HG03280 (cell line): ENCODE measurements at regions not wholly inside any gene's neighbourhood (a gene's known extent, or its start where the extent isn't known, plus 50 kb on each side); places are given as distances from the start of the nearest gene placed in this dataset.

Experiments
- ATAC-seq: cut with Tn5 transposase; IDR thresholded peaks from one replicate; pipeline ENCODE4 v1.9.1; 2021; ENCODE audit warnings: mild to moderate bottlenecking, moderate library complexity; ENCODE audit not compliant: unreplicated experiment

DNA sequence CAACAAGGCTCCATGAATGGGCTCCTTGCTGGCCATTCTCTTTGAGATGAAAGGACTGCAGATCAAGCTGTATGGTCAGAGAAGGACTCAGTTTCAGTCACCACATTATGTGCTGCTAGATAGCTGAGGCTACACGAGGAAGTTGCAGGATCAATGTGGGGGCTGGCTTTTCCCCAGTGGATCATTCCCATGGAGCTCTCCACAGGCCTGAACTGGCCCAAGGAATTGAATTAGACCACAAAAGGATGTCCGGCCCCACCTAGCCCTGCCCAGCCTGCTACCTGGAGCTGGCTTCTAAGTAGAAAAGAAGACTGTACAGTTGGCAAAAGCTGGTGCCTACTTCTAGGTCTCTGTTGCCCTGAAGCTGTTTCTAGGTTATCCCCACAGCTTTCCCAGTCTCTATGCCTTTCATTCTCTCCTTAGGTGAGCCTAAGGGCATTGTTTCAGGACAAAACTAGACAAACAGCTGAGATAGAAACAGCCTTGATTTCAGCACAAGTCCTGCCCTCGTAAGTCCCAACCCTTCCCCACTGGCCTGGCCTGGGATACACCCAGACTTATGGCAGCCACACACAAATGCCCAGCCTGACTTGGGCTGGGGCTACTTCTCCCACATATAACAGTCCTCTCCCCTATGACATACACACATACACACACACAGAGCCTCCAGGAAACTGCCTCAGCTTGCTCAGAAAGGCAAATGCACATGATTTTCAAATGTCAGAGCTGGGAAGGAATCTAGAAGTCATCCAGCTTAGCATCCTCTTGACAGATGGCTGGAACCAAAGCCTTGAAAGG, 129.1 kb upstream of the NCAM1 start:
- ATAC-seq = no peak

DNA sequence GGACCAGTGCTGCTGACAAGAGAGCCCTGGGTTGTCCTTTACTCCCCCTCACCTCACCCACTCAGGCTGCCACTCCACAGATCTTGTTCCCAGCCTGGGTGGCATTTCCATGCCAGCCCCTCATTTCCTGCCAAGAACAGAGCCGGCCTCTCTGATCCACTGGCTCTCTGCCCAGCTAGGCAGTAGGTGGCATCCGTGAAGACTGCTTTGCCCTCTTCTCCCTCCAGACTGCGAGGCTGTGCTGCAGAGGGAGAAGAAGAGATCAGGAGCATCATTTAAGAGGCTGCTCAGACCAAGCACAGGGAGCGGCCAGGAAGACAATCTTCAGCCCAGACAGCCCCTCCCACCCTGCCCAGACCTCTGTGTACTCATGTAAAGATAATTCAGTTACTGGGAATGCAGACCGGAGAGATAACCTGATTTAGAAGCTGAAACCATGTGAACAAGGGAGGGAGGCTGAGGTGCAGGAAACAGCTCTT, 126.9 kb upstream of the NCAM1 start:
- ATAC-seq = no peak

DNA sequence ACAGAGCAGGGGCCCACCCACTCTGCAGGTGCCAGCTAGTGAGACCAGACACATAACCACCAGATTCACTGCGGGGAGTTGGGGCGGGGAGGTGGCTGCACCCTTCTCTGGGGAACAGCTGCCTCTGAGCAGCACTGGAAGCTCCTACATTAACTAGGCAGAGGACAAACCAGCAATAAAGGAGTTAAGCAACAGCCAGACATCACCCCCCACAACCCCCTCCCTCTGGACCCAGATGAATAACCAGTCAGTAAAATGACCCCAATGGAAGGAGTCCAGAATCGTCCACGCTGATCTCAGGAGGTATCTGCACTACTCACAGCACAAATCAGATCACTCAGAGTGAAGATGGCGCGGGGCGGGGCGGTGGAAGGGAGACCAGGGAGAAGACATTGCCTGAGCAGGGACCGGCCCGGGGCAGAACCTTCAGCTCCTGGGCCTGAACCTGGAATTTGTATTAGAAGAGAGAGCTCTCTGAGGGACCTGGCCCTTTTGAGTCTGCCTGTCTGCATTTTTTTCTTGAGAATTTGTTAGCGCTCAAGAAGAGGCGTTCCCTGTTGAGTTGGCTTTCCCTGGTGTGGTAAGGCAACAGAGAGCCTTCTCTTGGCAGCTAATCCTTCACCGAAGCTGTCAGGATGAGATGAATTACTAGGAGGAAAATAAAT, 125.5 kb upstream of the NCAM1 start:
- no peak for ATAC-seq

DNA sequence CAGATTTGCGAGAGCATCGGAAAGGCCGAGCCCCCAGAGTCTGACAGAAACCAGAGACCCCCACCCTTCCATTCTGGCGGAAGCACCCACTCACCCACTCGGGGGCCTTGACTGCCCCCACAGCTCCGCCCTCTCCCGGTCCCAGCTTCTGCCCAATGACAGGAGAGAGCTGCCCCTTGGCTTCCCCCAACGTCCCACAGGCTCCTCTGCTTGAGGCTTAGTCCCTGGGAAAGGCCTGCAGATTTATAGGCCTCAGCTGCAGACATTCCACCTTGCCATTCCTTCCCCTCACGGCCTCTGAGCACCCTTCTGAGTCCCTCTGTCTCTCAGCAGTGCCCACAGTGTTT, 125.0 kb upstream of the NCAM1 start:
- no peak for ATAC-seq

DNA sequence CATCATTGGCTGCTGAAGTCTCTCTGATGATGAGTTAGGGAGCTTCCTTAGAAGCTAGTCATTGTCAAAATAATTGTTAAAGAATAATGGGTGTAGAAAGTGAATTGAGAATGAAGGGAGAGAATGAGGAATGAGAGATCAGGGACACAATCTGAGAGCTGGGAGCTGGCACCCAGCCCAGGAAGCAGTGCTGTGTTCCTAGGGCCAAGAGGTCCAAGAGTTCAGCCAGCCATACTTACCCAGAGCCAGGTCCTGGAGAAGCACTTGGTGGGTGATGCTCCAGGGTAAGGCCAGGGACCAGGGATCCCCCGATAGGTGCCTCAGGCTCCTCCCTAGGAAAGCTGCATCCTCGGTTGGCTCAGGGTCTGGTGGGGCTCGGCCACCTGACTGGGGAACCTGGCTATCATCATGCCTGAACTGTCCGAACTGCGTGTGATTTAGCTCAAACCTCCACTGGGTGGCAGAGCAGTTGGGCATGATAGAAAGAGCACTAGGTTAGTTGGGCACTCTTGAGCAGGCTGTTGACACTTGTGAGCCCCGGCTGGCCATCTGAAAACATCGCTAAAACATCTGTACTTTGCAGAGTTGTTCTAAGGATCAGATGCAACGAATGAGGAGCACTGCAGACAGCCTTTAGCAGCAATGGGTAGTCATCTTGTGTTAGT, 123.9 kb upstream of the NCAM1 start:
- ATAC-seq = no peak

DNA sequence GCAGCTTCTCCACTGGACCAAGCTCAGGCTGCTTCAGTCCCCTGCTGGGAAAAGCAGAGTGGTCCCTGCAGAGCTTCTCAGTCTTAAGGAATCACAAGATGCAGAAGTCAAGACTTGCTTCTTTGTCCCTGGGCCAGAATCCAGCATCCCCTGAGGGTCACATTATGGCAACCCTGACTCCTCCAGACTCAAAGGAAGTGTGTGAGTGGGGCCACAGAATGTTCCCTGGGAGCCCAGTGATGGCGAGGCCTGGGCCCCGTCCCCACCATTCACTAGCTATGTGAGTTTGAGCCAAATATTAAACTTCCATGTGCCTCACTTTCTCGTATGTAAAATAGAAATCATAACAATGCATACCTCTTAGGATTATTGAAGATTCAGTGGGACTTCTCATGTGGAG, 122.2 kb upstream of the NCAM1 start:
- ATAC-seq = no peak

DNA sequence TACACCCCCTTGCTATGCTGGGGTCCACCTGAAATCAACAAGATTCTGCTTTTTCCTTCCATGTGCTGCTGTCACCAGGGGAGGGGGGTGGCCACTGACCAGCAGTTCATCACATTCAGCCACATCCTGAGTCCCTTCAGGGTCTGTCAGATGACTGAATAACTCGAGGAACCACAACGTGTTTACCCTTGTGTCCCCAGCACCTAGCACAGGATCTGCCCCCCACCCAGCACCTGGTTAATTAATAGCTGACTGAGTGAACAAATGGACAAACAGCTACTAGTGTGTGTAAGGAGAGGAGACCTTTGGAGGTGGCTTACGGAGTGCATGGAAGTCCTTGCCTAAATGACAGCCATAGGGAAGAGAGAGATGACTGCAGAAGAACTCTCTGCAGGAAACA, 119.5 kb upstream of the NCAM1 start:
- no peak for ATAC-seq

DNA sequence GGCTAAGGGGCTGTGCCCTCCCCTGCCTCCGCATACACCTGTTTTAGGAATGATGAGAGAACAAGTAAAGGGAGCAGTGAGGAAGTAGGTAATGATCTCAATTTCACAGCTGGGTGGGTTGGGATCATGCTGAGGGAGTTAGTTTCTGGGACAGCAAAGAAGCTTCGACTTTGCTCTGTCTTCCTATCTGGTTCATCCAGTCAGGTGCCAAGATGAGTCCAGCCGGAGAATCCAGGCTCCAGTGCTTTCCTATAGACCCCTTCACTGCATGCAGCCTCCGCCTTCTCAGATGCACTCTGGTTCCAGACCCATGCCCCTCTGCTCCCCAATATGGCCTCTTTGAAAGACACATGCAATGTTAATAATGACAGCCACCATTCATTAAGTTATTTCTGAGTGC, 119.1 kb upstream of the NCAM1 start:
- ATAC-seq = no peak

DNA sequence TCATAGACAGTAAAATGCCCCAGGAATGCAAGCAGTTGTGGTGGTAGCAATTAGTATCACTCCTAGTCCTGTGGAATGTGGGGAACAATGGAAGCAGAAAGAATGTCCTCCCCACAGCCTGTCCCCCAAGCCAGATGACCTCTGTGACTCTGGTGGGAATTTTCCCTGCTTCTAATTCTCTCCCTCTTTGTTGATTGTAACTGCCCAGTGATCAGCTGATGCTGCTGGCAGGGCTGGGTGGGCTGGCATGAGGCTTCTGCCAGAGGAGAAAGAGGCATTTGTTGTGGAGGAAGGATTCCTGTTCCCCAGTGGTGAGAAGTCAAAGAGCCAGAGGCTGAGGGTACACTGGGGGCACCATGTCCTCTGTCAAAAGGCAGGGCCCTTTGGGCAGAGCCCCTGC, 116.7 kb upstream of the NCAM1 start:
- ATAC-seq = no peak

DNA sequence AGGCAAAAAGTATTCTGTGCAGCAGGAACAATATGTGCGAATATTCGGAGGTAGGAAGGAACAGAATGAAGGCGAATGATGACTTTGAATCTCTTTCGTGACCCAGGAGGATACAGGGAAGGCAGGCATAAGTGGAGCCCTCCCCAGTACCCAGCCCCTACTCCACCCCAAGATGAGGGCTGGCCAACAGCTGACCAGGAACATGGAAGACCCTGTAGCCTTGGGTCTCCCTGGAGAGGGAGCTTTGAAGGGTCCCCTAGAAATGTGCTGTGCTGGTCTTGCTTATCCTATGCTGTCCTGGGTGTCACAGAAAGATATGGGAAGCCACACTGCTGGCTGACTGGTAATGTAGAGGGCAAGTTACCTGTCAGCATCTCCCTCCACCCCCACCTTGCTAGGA, 113.7 kb upstream of the NCAM1 start:
- ATAC-seq = no peak

DNA sequence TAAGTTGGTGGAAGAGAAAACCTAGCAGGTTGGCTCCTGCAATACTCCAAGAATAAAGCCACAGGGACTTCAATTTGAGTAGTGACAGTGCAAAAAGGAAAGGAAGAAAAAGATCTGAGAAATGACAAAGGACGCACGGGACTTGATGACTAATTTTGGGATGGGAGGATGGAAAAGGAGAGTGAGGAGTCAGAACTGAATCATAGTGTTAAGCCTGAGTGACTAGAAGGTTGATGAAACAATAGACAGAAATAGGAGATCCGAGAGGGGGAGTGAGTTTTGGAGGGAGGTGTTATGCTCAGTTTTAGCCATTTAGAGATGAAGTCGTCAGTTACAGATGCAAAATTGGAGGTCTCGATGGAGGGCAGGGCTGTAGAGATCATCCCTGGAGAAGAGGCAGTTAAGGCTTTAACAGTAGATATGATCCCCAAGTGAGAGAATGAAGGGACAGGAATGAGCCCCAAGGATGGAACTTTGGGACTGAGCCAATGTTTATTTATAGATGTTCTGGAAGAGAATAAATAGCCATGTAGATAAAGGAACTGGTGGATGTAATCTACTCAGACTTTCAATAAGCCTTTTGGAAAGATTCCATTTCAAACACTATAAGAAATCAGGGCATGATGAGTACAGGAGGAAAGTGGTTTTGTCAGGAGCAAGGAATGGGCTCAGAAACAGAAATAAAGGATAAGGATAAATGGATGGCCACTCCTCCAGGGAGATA, 108.9 kb upstream of the NCAM1 start:
- no peak for ATAC-seq

DNA sequence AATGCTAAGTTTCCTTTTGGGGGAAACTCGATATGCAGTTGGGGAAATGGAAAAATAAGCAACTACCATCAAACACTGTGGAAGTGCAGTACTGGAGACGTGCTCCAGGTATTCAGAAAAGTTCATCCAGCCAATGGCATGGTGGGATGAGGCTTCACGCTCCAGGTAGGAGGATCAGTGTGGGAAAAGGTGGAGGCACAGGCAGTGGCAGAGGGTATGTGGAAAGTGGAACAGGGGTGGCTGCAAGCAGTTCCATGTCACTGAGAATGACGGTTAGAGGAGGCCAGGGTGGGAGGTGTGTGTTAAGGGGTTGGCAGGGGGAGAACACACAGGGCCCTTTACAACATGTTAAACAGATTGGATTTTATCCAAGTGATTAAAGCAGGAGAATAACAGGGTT, 105.1 kb upstream of the NCAM1 start:
- ATAC-seq = no peak

DNA sequence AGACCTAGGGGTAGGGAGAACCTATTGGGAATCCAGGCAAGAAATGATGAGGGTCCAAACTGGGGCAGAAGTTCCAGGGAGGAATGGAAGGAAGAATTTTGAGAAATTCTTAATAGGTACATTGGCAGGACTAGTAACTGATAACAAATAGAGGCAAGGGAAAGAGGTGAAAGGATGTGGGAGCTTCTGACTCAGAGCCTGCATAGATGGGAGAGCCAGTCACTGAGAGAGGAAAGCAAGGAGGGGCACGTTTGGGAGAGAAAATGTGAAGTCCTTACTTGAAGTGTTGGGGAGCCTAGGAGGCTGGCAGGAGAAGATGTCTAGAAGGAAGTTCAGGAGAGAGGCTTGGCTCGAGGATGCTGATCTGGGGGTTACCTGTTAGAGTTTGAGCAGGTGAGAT, 104.6 kb upstream of the NCAM1 start:
- ATAC-seq = no peak

DNA sequence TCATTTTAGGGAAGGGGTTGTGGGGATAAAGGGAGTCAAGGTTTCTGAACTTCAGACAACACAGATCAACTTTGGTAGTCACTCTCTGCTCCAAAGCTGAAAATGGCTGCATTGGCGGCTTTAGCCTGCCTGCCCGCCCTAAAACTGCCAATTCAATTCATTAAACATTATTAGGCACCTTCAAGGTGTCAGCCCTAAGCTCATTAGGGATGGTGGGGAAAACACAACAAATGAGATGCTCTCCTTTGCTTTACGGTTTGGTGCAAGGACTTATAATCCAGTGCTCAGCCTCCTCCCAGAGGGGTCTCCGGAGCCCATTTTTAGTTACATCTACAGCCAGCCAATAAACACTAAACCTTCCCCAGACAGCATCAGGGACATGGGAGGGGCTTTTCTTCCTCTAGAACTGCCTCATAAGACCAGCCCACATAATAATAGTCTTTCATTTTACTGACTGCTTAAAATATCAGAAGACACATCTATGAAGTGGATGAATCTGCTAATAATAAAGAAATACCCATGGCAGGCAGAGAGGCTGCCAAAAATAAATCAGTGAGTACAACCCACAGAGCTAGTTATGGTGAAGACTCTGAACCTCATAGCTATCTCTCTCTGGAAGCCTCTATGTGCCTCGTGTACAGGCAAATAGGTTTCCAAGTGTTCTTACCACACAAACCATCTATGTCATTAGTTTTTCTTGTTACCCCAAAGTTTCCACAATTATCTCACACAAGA, 102.8 kb upstream of the NCAM1 start:
- ATAC-seq = no peak

DNA sequence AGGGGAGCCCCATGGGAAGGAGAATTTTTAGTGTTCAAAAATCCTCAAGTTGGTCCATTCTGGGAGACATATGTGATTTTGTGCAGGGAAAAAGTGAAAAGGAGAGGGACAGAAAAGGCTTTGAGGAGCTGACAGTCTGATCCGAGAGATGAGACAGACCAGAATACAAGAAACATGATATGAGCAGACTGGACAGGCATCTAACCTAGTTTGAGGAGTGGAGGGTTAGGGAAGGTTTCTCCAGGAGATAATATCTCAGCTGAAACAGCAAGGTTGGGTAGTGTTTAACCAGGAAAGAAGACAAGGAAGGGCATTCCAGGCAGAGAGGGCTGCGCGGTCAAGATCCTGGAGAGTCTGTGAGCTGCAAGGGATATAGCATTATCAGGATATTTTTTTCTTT, 101.4 kb upstream of the NCAM1 start:
- ATAC-seq = no peak

DNA sequence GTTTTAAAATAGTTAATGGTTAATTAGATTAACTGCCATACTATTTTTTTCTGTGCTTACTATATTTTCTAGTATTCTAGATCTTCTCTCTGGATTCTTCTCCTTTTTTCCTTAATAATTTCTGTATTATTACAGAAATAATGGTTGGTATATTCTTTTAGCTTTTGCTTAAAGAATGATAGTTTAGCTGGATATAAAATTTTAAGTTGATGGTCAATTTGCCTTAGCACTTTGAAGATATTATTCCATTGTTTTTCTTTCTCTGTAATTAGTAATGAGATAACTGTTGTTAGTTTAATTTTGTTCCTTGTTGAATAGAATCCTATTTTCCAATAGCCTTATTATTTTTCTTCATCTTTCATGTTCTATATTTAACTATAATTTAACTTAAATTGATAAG, 99.9 kb upstream of the NCAM1 start:
- ATAC-seq = no peak

DNA sequence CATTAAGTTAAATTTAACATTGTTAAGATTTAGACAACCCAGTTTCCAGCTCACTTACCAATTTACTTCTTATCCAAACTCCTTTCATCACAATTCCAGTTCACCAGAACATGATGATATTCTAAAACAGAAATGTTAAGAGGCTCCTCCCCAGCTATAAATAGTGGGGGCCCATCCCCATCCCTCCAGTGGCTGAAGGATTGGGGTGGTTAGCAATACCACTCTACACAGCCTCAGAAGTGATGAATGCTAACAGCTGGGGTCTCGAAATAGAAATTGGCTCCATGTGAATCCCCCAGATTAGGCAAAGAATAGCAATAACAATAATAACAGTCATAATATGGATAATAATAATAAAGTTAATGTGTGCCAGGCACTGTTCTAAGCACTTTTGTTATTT, 97.9 kb upstream of the NCAM1 start:
- ATAC-seq = no peak

DNA sequence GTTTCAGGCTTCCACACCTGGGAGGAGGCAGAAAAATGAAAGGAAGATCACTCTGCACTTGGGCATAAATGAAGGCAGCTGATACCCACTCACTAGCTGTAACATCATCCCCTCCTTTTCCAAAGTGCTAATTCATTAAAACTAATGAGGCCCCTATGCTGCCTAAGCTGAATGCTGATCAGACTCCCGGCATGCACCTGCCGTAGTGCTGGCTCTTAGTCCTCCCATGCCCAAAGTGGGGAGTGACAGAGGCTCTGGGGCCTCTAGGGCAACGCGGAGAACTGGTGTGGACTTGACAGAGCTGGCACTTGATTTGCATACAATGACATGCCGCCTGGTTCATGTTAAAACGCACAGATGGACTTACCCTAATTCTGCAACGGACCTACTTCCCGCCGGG, 96.5 kb upstream of the NCAM1 start:
- ATAC-seq = no peak

DNA sequence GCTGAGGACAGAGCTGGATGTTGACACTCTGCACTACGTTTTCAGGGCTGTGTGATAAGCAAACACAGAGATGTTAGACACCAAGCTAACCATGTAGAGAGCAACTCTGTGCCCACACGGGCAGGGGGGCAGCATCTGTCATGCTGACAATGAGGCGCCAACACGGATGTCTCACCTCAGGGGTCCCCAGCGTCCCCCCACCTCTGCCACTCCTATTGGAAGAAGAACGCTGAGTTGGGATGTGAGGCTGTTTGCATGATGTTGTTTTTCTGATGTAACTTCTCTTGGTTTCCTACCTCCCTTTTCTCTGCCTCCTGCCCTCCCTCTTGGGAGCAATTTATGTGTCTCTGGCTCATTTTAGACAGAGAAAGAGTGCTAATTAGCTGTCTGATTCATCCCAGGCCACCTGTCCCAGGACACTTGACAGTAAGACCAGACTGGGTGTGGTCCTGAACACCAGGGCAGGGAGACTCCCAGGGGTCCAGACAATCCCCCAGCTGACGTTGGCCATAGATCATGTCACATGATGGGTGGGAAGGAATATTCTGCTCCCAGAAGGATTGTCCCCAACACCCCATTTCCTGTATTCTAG, 89.2 kb upstream of the NCAM1 start:
- no peak for ATAC-seq

DNA sequence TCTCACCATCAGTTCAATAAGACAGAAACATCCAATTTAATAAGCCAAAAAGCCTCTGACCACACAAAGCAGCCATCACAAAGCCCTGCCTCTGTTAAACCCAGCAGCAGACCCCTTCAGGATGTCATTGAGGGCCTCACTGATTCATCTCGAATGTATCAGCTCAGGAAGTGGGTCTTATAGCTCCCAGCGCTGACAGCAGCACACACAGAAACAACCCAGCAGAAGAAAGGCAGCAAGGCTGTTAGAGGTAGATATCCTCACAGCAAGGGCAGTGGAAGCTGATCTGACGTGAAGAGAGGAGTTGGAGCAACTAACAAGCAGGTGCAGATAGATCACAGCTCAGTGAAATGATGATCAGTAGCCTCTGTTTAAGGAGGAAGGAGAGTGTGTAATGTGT, 86.2 kb upstream of the NCAM1 start:
- no peak for ATAC-seq

DNA sequence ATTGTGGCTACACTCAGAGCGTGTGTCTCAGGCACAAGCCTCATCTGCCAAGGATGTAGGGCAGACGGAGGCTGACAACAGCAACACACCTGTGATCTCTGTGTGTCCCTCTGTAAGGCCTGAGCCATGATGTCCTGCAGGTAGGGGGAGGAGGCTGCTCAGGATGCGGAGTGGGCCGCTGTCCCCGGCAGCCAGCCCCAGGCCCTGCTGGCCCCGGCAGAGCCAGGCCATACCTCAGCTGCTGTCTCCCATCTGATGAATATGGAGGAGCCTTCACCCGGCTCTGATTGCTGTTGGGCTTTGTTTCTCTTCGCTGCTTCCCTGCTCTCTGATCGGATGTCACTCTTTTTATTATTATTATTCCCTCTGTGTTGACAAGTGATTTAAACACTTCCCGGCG, 83.6 kb upstream of the NCAM1 start:
- no peak for ATAC-seq
